GDM1 (cell line): ENCODE measurements at regions not wholly inside any gene's neighbourhood (a gene's known extent, or its start where the extent isn't known, plus 50 kb on each side); places are given as distances from the start of the nearest gene placed in this dataset.
"Not testable (repeated sequence)": the region's sequence is repeated elsewhere in the genome, so short reads cannot be mapped to it uniquely, and the experiment has no call there.

Experiments used
- DNase-seq: peaks from one replicate; lab custom pipeline; 2025; lab: John Stamatoyannopoulos, UW

DNA sequence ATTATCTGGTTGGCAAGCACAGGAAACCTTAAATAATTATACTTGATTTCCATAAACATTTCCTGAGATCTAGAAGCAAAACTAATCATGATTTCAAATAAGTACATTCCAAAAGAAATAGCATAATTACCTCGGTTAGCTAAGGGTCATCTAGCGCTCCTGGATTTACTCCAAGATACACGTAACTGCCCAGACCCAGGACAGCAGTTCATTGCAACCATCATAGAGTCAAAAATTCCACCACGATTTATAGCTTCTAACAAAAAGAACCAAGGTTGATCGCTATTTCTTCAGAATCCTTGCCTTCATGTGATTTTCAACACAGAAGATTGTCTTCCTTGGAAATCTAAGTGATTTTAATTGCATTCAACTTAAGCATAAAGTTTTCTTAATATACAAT, 1235.5 kb upstream of the TENM3 start:
- no peak for DNase-seq

DNA sequence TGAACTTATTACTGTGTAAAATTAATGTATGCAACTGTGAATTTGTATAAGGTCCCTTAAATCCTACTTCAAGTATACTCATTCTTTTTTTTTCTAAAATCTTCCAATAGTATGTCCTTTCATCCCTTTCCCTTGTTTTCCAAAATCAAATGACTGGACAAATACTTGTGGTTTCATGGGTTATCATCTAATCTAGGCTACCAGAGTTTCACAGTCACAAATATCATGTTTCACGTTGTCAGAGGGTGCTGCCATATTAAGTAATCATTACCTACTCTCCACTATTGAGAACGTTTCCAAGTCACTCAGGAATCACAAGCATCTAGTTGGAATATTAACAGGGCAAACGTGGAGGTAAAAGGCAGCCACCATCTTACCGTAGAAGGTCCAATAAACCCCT, 1235.0 kb upstream of the TENM3 start:
- no peak for DNase-seq

DNA sequence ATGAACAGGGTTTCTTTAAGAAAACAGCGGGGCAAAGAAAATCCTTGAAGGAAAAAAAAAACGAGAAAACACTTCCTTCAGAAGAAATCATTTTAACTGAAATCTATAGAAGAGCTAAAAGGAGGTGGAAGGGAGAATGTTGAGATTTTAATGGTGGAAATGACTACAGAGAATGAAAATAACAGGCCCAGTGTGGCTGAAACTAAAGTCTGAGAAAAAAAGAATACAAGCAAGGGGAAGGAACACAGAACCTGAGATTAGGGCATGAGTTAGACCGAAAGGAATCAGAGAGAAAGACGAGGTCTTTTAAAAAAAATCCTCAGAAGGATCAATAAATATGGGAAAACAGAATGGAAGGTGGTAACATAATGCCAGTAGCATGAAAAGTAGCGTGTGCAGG, 1230.0 kb upstream of the TENM3 start:
- no peak for DNase-seq

DNA sequence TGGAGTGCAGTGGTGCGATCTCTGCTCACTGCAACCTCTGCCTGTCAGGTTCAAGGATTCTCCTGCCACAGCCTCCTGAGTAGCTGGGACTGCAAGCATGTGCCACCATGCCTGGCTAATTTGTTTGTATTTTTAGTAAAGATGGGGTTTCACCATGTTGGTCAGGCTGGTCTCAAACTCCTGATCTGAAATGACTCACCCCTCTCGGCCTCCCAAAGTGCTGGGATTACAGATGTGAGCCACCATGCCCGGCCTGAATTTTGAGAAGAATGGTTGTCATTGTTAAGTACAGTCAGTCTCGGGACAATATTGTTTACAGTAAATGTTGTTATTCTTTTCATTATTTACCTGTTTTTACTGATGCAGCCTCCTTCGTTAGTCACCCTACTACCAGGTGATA, 1226.2 kb upstream of the TENM3 start:
- no peak for DNase-seq

DNA sequence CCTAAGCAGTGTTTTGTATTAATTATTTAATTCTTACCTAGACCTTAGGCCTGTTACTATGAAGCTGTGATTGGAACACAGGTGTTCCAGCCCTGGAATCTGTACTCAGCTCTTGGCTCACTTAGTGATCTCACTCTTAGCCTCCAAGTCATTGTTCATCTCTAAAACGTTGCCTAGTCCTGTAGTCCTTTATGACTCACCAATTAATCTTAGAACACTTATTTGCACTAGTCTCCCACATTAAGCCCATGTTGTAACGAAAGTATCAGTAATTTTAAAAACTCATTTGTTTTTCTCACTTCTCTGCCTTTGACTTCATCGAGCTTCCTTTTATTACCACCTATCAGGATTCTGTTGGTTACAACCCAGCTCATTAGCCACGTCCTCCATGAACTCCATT, 1224.7 kb upstream of the TENM3 start:
- DNase-seq = no peak

DNA sequence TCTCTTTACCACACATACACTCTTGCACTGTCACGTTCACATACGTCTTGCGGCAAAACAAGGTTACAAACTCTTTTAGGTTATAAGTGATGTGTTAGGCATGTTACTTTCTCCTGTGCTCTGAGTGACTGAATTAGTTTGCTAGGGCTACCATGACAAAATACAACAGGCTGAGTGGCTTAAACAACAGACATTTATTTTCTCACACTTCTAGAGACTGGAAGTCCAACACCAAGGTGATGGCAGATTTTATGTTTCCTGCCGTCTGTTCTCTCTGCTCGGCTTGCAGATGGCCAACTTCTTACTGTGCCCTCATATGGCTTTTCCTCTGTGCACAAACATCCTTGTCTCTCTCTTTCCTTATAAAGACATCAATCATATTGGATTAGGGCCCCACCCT, 1224.3 kb upstream of the TENM3 start:
- DNase-seq = no peak

DNA sequence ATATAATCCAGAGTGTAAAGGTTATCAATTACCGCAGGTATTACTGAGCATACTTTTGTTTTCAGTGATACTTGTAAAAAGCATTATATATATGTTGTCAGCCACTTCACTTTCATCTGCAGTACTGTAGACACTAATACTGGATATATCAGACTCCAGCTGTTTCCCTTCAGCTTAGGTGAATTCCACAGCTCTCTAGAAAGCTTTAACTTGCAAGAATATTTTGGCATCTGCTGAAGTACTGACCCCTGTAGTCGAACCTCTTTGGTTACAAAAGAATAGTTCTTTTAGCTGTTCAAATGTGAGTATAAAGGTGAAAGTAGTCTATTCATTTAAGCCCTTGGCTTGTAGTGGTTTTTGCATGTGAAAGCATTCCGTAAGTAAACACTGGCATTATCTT, 1222.7 kb upstream of the TENM3 start:
- DNase-seq = no peak

DNA sequence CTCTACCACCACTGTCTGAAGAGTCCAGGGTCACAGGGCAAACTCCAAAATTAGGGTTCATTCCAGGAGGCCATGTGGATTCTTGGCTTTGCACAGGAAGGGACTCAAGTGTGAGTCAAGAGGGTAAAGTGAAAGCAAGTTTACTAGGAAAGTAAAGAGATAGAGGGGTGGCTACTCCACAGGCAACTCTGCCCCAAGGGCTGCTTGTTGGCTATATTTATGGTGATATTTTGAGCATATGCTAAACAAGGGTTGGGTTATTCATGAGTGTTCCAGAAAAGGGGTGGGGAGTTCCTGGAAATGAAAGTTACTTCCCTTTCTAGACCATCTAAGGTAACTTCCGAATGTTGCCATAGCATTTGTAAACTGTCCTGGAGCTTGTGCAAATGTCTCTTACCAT, 1222.0 kb upstream of the TENM3 start:
- DNase-seq = no peak

DNA sequence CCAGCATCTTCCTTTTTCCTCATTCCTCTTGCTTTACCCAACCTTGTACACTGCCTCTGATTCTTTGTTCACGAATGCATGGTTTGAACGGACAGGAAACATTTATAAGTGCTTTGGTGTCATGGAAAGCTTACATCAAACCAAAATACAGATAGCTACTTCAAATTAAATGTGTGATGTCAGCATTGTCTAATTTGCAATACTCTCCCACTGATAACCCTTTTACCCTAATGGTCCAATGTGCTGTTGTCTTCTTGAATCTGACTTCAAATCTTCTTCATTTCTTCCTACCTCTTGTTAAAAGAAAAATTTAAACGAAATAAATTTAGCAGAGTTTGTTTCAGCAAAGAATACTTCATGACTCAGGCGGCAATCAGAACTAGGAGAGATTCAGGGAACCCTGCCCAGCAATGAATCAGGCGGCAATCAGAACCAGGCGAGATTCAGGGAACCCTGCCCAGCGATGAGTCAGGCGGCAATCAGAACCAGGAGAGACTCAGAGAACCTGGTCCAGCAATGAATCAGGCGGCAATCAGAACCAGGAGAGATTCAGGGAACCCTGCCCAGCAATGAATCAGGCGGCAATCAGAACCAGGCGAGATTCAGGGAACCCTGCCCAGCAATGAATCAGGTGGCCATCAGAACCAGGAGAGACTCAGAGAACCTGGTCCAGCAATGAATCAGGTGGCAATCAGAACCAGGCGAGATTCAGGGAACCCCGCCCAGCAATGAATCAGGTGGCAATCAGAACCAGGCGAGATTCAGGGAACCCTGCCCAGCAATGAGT, 1212.9 kb upstream of the TENM3 start:
- not testable (repeated sequence) for DNase-seq

DNA sequence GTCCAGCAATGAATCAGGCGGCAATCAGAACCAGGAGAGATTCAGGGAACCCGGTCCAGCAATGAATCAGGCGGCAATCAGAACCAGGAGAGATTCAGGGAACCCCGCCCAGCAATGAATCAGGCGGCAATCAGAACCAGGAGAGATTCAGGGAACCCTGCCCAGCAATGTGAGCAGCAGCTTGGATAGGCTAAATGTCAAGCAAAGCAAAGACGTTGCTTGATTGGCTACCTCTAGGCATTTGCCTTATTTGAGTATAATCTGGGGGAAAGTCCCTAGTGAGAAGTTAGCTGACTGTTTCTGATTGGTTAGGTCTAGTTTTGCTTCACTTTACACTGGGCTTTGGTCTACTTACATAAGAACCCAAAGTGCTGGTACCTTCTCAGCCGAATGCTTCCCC, 1212.2 kb upstream of the TENM3 start:
- DNase-seq = no peak

DNA sequence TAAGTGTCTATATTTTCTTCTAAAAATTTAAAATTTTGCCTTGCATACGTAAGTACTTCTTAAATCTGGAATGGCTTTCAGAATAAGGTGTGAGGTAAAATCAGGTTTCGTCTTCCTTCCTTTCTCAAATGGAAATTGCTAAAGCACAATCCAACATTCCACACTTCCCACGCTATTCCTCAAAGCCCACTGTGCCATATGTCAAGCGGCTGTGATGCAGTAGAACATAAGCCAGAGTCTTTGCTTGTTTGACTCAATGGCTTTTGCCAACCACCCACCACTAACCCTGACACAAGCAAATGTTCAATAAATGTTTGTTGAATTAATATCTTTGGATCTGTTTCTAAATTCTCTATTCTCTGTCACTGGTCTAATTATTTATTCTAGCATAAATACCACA, 1199.7 kb upstream of the TENM3 start:
- DNase-seq = no peak

DNA sequence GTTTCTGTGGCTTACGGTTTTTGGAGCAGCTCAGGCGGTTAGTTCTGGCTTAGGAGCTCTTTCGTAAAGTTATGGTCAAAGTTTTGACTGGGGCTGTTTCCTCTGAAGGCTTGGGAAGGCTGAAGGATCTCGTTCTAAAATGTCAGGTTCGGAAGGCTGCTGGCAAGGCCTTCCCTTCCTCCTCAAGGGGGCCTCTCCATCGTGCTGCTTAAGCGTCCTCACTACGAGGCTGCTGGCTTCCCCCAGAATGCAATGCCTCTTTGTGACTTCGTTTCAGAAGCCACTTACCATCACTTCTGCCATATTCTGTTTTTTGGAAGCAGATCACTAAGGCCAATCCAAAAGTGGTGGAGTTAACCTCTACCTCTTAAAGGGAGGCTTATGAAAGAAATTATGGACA, 1196.4 kb upstream of the TENM3 start:
- DNase-seq = no peak

DNA sequence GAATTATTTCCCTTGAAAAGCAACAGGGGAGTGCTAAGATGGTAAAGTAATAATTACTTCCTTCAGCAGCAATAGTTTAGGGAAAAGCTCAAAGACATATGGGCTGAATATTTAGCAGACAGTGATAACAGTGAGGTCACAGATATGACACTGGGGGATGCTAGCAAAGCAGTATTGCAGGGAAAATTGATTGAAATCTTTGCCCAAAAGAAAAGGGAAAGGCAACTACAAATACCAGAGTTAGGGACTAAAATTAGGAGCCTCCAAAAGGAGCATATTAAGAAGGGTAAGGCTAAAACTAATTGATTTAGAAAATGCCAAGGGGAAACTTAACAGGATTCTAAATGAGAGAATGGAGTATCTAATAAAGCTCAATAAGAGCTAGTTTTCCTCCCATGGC, 1191.3 kb upstream of the TENM3 start:
- no peak for DNase-seq

DNA sequence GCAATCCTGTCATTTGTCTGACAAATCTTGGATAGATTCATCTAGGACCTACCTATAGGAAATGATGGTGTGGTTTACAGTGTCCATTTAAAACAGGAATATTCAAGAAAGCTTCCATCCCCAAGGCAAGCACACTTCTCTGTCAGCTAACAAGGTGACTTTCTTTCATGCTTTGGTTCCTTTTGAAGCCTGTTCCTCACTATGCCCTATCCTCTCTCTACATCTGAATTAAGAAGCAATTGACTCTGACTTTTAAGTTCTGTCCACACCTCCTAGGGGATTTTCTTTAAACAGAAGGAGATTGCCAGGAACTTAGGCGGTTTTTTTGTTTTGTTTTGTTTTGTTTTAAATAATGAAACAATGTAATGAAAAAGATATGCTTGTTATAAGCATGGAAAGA, 1181.4 kb upstream of the TENM3 start:
- no peak for DNase-seq

DNA sequence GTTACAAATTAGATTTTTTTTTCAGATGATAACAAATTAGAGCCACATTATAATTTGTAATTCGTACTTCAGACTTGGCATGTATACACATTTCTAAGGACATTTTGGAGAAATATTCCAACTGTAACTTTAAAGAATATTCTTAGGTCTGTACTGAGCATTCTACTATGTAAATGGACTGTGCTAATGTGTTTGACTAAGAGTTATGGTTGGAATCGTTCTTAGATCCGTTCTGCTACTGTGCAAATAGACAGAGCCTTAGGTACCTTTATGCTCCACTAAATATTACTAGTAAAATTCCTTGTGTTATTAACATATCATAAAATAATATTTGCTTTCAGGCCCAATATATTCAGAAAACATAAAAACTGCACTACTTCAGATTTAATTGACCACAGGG, 1180.0 kb upstream of the TENM3 start:
- no peak for DNase-seq

DNA sequence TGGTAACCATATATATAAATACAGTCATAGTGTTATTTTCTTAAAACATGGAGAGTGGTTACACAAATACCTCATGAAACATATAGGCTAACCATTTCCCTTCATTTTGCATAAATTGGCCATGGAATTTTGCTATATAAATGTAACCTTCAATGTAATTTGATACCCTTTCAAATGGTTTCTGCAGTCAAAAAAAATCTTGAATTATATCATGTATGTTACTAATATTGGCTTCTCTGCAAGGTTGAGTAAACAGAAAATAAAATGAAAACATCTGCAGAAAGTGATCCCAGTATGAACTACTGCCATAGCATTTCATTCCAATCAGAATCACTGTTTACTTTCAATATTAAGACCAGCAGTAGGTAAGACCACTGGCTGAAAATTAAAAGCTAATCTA, 1165.9 kb upstream of the TENM3 start:
- DNase-seq = no peak

DNA sequence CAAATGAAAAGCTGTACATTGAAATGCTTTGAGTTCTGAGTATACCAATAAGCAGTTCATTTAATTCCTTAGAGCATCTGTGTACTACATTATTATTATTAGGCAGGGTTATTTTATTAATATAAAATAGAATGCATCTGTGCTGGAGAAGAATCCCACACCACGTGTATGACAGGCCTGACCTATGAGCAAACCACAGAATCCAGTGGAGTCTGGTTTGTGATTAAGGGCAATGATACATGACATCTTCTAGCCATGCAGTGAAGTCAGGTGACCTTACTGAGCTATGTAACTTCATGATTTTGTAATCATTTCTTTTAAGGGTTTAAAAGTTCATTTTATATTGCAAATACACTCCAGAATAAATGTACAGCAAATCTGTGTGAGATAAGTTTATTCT, 1165.0 kb upstream of the TENM3 start:
- DNase-seq = no peak

DNA sequence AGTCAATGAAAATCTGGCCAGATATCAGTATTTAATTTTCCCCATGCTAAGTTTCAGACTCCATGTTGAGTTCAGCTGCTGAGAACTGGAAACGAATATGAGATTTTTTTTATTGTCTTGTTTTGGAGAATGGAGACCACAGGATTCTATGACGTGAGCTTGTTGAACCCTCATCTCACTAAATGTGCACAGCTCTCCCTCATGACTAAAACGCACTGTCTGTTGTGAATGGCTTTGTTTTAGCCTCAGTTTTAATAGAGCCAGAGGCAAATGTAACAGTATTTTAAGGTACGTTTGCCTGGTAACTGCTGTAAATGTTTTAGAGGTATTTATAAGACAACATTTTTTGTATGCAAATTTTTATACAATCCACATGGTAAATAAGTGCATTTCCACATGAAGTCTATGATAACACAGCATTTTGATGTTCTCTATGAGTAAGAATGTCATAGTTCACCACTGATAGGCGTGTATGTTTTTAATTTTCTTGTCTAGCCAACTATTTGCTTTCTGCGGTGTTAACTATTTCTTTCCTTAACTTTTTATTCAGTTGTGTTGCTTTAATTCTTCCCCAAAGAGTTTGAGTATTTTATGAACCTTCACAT, 1159.3 kb upstream of the TENM3 start:
- no peak for DNase-seq

DNA sequence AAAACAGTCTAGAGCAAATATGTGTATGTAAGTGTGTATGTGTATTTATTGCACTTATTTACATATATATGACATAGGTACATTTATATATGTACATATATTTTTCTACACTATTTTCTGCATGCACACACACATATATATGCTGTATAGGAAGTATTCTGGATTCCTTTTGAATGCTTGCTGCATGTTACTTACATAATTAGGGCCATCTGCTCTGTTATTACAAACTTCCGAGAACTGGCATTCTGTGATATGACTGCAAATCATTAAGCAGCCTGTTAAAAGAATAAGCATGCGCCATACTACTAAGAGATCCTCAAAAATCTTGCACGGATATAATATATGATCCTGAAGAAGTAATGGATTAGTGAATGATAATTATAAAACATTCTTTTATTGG, 1157.6 kb upstream of the TENM3 start:
- DNase-seq = no peak

DNA sequence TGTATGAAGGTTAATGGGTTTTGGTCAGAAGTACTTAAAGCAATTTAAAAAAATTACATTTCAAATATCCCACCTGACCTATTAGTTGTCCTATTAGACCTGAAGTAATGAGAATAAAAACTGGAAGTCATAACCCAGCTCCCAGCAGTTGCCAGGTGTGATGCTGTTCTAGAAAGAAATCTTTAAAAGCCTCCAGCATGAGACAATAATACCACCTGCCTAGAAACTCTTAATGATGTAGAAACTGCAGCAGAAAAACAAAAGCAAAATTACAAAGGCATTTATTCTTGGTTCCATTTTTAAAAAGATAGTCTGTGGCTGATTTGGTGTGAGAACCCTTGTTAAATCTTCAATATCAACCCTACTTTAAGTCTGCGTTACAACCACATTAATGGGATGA, 1137.7 kb upstream of the TENM3 start:
- no peak for DNase-seq

DNA sequence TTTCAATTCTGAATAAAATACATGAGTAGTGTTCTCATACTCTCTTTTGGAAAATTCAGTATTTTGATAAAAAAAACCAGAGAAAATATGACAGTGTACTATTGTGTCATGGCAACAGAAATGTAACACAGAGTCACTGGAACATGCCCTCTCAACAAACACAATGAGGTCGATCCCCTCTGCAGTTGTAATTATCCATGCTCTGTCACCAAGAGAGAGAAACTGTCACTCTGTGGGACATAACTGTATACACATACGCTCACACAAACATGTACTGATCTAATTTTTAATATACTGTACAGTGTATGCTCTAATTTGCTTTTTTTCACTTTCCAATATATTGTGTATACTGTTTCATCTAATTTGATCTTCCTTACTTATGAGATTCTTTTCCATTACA, 1136.8 kb upstream of the TENM3 start:
- no peak for DNase-seq

DNA sequence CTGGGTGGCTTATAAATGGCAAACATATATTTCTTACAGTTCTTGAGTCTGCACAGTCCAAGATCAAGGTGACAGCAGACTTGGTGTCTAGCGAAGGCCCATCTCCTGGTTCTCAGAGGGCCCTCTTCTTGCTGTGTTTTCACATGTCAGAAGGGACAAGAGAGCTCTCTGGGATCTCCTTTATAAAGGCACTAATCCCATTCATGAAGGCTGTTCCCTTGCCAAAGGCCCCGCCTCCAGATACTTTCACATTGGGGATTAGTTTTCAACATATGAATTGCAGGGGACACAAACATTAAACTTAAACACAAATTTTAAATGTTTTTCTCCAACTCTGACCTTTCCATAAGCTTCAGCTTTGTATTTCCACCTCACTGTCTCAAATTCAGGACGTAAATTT, 1135.0 kb upstream of the TENM3 start:
- no peak for DNase-seq

DNA sequence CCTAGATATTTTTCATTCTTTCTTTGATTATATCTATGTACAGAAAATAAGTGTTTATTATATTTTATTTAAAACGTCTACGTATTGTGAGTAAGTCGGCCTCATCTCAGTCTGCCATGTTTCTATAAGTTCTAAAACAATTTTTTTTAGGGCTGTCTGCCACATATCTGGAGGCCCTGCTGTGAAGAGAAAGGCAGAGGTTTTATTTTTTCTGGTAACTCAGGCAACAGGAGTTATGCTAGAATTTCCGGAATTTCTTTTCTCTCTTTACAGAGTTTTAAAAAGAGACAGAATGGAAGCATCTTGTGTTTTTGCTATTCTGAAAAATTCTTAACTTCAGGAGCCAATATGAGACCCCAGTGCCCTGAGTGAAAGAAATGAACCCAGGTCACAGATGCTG, 1124.0 kb upstream of the TENM3 start:
- no peak for DNase-seq

DNA sequence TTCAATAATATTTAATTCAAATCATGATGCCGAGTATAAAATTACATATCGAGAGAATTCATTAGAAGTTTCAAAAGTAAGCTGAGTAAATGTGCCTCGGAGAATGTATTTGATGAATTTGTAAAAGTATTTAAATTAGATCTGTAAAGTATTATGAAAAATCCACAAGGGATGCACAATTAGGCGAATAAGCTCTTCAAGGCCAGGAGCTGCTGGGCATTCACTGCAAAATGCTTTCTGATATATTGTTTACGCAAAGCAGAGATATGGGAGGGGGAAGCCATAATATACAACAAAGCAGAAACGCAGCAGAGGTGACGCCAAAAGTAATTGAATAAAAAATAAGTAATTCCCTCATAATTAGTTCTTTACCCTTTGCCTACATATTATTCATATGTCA, 1121.5 kb upstream of the TENM3 start:
- DNase-seq = no peak
